ENCODE measurements at regions not wholly inside any gene's neighbourhood (a gene's known extent, or its start where the extent isn't known, plus 50 kb on each side); places are given as distances from the start of the nearest gene placed in this dataset.

DNA sequence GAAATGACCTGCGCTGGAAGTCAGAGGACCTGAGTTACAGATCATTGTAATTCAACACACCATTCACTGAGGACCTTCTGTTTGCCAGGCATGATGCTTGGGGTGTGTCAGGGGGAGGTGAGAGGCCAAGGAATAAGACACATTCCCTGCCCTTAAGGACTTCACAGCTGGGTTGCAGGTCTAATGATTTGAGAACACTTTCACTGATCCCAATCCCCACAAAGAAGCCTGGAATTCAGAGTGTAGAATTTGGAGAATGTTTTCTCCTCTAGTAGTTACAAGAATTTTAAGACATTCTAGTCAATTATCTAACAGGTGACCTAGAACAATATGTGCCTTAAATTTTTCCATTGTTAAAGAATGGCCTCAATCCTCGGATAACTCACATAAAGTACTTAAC lies 322.4 kb downstream of the TNS1 start:
- H3K4me1 ChIP-seq = no peaks in the 10 kb centered on the region
- no peak overlapping the region for H3K4me3 ChIP-seq
- intact Hi-C loops (cut with DNase I) = no loop called here
- no peak overlapping the region for H3K27ac ChIP-seq
- no peaks in the 10 kb centered on the region for H3K27me3 ChIP-seq (ENCODE audit: insufficient read depth in 3 of 3, low read length in 2 of 3)
- ATAC-seq (no peak), DNase-seq (no peak)
- no peaks in the 10 kb centered on the region for H3K36me3 ChIP-seq (ENCODE audit: insufficient read depth in 1 of 2, low read depth in 1 of 2)
- TF ChIP-seq, protein P1, sequence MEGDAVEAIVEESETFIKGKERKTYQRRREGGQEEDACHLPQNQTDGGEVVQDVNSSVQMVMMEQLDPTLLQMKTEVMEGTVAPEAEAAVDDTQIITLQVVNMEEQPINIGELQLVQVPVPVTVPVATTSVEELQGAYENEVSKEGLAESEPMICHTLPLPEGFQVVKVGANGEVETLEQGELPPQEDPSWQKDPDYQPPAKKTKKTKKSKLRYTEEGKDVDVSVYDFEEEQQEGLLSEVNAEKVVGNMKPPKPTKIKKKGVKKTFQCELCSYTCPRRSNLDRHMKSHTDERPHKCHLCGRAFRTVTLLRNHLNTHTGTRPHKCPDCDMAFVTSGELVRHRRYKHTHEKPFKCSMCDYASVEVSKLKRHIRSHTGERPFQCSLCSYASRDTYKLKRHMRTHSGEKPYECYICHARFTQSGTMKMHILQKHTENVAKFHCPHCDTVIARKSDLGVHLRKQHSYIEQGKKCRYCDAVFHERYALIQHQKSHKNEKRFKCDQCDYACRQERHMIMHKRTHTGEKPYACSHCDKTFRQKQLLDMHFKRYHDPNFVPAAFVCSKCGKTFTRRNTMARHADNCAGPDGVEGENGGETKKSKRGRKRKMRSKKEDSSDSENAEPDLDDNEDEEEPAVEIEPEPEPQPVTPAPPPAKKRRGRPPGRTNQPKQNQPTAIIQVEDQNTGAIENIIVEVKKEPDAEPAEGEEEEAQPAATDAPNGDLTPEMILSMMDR (IDR thresholded peaks at IDR 0.05) = no peak
- H3K9me3 ChIP-seq = no peaks in the 10 kb centered on the region
- 81 to 83% (median 83%) methylated on average over 2 of the region's 2 CpGs for WGBS, 3 donors

DNA sequence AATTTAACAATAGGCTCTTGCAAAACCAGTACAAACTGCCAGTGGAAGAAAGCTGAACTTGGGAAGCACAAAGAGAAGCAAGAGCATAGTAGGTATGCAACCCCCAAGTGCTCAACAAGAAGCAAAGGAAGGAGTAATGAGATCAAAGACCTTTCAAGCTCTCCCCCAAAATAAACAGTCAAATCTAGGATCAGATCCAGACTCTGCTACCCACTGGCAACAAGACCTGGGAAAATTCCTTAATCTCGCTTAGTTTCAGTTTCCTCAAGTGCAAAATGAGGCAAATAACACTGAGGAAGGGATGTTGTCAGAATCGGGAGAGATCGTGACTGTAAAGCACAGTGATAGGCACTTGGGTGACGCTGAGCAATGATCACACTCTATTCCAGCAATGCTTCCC lies 329.2 kb downstream of the TNS1 start:
- DNase-seq (no peak), ATAC-seq (no peak)
- Histone ChIP-seq H3K27ac (no peak overlapping the region), H3K4me3 (no peak overlapping the region), H3K36me3 (ENCODE audit: insufficient read depth in 1 of 2, low read depth in 1 of 2) (no peaks in the 10 kb centered on the region), H3K27me3 (ENCODE audit: insufficient read depth in 3 of 3, low read length in 2 of 3) (no peaks in the 10 kb centered on the region), H3K9me3 (no peaks in the 10 kb centered on the region), H3K4me1 (no peaks in the 10 kb centered on the region)
- 46 to 61% (median 53%) methylated on average over 4 of the region's 4 CpGs for WGBS, 3 donors
- intact Hi-C loops (cut with DNase I) = no loop called here
- TF ChIP-seq, protein P1 (IDR thresholded peaks at IDR 0.05) = no peak

GRCh38 chr2:217672472-217672871 lies 330.3 kb downstream of the TNS1 start:
- TF ChIP-seq, protein P1 (IDR thresholded peaks at IDR 0.05) = no peak
- intact Hi-C loops (cut with DNase I) = no loop called here
- no peaks in the 10 kb centered on the region for H3K27me3 ChIP-seq (ENCODE audit: insufficient read depth in 3 of 3, low read length in 2 of 3)
- WGBS, 3 donors = 72 to 81% (median 78%) methylated on average over 3 of the region's 3 CpGs
- ATAC-seq (no peak), DNase-seq (no peak)
- H3K4me3 ChIP-seq = no peak overlapping the region
- H3K36me3 ChIP-seq (ENCODE audit: insufficient read depth in 1 of 2, low read depth in 1 of 2) = no peaks in the 10 kb centered on the region
- H3K9me3 ChIP-seq = no peaks in the 10 kb centered on the region
- no peak overlapping the region for H3K27ac ChIP-seq
- H3K4me1 ChIP-seq = no peaks in the 10 kb centered on the region

DNA sequence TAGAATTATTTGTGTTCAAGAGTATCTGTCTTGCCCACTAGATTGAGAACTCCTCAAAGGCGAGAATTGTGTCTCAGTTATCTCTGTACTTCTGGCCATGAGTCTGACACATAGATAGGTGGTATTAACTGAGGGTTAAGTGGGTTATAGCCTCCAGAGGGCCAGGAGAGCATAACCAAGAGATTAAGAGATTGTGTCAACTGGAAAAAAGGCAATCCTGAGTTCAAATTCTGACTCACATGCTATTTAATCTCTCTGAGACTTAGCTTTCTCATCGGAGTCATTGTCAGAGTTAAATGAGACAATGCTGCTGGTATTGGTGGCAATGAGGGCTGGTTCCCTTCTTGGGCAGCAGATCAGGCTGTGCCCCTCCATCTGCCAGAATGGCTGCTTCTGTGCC lies 330.9 kb downstream of the TNS1 start:
- no peak overlapping the region for H3K27ac ChIP-seq
- H3K27me3 ChIP-seq (ENCODE audit: insufficient read depth in 3 of 3, low read length in 2 of 3) = no peaks in the 10 kb centered on the region
- no peak for ATAC-seq
- intact Hi-C loops (cut with DNase I) = no loop called here
- TF ChIP-seq, protein P1 (IDR thresholded peaks at IDR 0.05) = no peak
- DNase-seq = no peak
- H3K4me3 ChIP-seq = no peak overlapping the region
- no peaks in the 10 kb centered on the region for H3K4me1 ChIP-seq
- no peaks in the 10 kb centered on the region for H3K36me3 ChIP-seq (ENCODE audit: insufficient read depth in 1 of 2, low read depth in 1 of 2)
- no peaks in the 10 kb centered on the region for H3K9me3 ChIP-seq
- WGBS, 3 donors = 13 to 45% (median 19%) methylated on average over 2 of the region's 2 CpGs

GRCh38 chr2:217671075-217671474 lies 331.7 kb downstream of the TNS1 start:
- Histone ChIP-seq H3K9me3 (no peaks in the 10 kb centered on the region), H3K4me3 (no peak overlapping the region), H3K27ac (no peak overlapping the region), H3K4me1 (no peaks in the 10 kb centered on the region), H3K36me3 (ENCODE audit: insufficient read depth in 1 of 2, low read depth in 1 of 2) (no peaks in the 10 kb centered on the region), H3K27me3 (ENCODE audit: insufficient read depth in 3 of 3, low read length in 2 of 3) (no peaks in the 10 kb centered on the region)
- no peak for DNase-seq
- intact Hi-C loops (cut with DNase I) = no loop called here
- peak in 2 of 4 donors; percentile 32 to 34 for ATAC-seq
- WGBS, 3 donors = 70 to 86% (median 80%) methylated on average over 1 of the region's 1 CpG
- TF ChIP-seq, protein P1 (IDR thresholded peaks at IDR 0.05) = no peak

All from psoas muscle (tissue), 7 donors.